Right forelimb (tissue), 1 donor: ENCODE measurements at regions not wholly inside any gene's neighbourhood (a gene's known extent, or its start where the extent isn't known, plus 50 kb on each side); places are given as distances from the start of the nearest gene placed in this dataset.
"Not testable (repeated sequence)": the region's sequence is repeated elsewhere in the genome, so short reads cannot be mapped to it uniquely, and the experiment has no call there.

ENCODE experiments used
- DNase-seq: peaks from one replicate; pipeline ENCODE4 v3.0.0-alpha.2; 2018

GRCh38 chr7:94706996-94707740 lies 51.2 kb upstream of the SGCE start:
- DNase-seq = no peak

GRCh38 chr7:94710256-94710655 lies 54.3 kb upstream of the SGCE start:
- DNase-seq = no peak

GRCh38 chr7:94722360-94722759 lies 66.4 kb upstream of the SGCE start:
- DNase-seq = not testable (repeated sequence)

GRCh38 chr7:94728893-94729292 lies 73.0 kb upstream of the SGCE start:
- not testable (repeated sequence) for DNase-seq

- DNase-seq = no peak
These were observed 82.1 kb upstream of the SGCE start for GRCh38 chr7:94738071-94738470.

- DNase-seq = no peak
These were observed 83.2 kb upstream of the SGCE start for GRCh38 chr7:94739180-94739579.

GRCh38 chr7:94740509-94740908 lies 84.6 kb upstream of the SGCE start:
- no peak for DNase-seq

- DNase-seq = no peak
These were observed 85.2 kb upstream of the SGCE start for GRCh38 chr7:94741179-94741578.

- DNase-seq = no peak
These were observed 92.4 kb upstream of the SGCE start for GRCh38 chr7:94748376-94748775.

- DNase-seq = no peak
These were observed 104.6 kb upstream of the SGCE start for GRCh38 chr7:94760446-94761100.

- DNase-seq = no peak
These were observed 105.5 kb upstream of the SGCE start for GRCh38 chr7:94761451-94761850.

- DNase-seq = peak; percentile 76
These were observed 107.3 kb upstream of the SGCE start for GRCh38 chr7:94763268-94763667.

- no peak for DNase-seq
These were observed 113.8 kb upstream of the SGCE start for GRCh38 chr7:94769724-94770123.

- DNase-seq = no peak
These were observed 123.0 kb upstream of the SGCE start for GRCh38 chr7:94778711-94779459.

GRCh38 chr7:94779861-94780260 lies 123.9 kb upstream of the SGCE start:
- no peak for DNase-seq

GRCh38 chr7:94781236-94781635 lies 125.3 kb upstream of the SGCE start:
- no peak for DNase-seq

GRCh38 chr7:94782777-94783176 lies 124.6 kb upstream of the PPP1R9A start:
- no peak for DNase-seq

- no peak for DNase-seq
These were observed 120.1 kb upstream of the PPP1R9A start for GRCh38 chr7:94787285-94787684.

GRCh38 chr7:94788378-94788777 lies 119.0 kb upstream of the PPP1R9A start:
- DNase-seq = not testable (repeated sequence)

GRCh38 chr7:94792241-94792640 lies 115.2 kb upstream of the PPP1R9A start:
- no peak for DNase-seq

GRCh38 chr7:94797404-94797803 lies 110.0 kb upstream of the PPP1R9A start:
- DNase-seq = not testable (repeated sequence)

- no peak for DNase-seq
These were observed 103.6 kb upstream of the PPP1R9A start for GRCh38 chr7:94803821-94804220.

GRCh38 chr7:94808673-94809072 lies 98.7 kb upstream of the PPP1R9A start:
- not testable (repeated sequence) for DNase-seq

GRCh38 chr7:94810496-94810895 lies 96.9 kb upstream of the PPP1R9A start:
- DNase-seq = no peak
